Heart left ventricle (tissue), 16 donors: ENCODE measurements at regions not wholly inside any gene's neighbourhood (a gene's known extent, or its start where the extent isn't known, plus 50 kb on each side); places are given as distances from the start of the nearest gene placed in this dataset.

Experiments
- ATAC-seq, 4 donors: fragments of 200-7000 bp; cut with Tn5 transposase; one replicate each; pipeline ENCODE4 v1.9.1; 2020 to 2022; ENCODE audit warnings: moderate library complexity in 4 of 4, mild to moderate bottlenecking in 3 of 4, moderate number of reproducible peaks in 1 of 4
- DNase-seq, 5 donors: peaks; one replicate each; pipeline ENCODE4 v3.0.0-alpha.2; 2020
- H3K27ac ChIP-seq, 12 donors: fragments of 200-600 bp; sonication (generic) in 4 of 12; one replicate each; pipeline versions ENCODE4 v1.5.0 to v1.8.0; 2016 to 2022; ENCODE audit warnings: mild to moderate bottlenecking in 2 of 12
- H3K27me3 ChIP-seq, 9 donors: fragments of 200-600 bp; sonication (generic) in 2 of 9; one replicate each; pipeline versions ENCODE4 v1.5.1 to v1.8.0; 2016 to 2022; ENCODE audit warnings: mild to moderate bottlenecking in 3 of 9
- H3K36me3 ChIP-seq, 9 donors: fragments of 200-600 bp; sonication (generic) in 2 of 9; one replicate each; pipeline versions ENCODE4 v1.5.0 to v1.8.0; 2018 to 2022; ENCODE audit warnings: mild to moderate bottlenecking in 2 of 9
- H3K4me1 ChIP-seq, 12 donors: fragments of 200-600 bp; sonication (generic) in 4 of 12; one replicate each; pipeline versions ENCODE4 v1.5.0 to v1.8.0; 2016 to 2022; ENCODE audit warnings: mild to moderate bottlenecking in 3 of 12
- H3K4me3 ChIP-seq, 12 donors: fragments of 200-600 bp; sonication (generic) in 4 of 12; one replicate each; pipeline versions ENCODE4 v1.5.0 to v1.8.0; 2017 to 2022; ENCODE audit warnings: mild to moderate bottlenecking in 9 of 12, moderate library complexity in 4 of 12
- H3K9me3 ChIP-seq, 12 donors: fragments of 200-600 bp; sonication (generic) in 4 of 12; one replicate each; pipeline versions ENCODE4 v1.5.0 to v1.8.0; 2016 to 2022; ENCODE audit warnings: mild to moderate bottlenecking in 1 of 12
- POLR2A ChIP-seq, 2 donors: fragments of 450-650 bp; IDR thresholded peaks; one replicate each; pipeline ENCODE4 v1.6.1; 2017; ENCODE audit warnings: antibody characterized with exemption in 2 of 2, mild to moderate bottlenecking in 2 of 2, moderate library complexity in 2 of 2
- WGBS, 4 donors: extraction: QIAGEN DNeasy Blood & Tissue Kit in 2 of 4; methylation state at CpG; one replicate each; pipeline versions ENCODE4 v1.1.5 to v1.1.7; 2013 to 2018; 5-methylcytosine and 5-hydroxymethylcytosine counted together
- intact Hi-C, 10 donors: fragments of 100-400 bp; cut with DNase I; formaldehyde crosslinking; loops; one replicate each; pipeline versions ENCODE4 v1.11.1 to v1.14.2; 2022
- TF ChIP-seq, protein P1 (sequence below), 12 donors: fragments of 200-600 bp; sonication (generic) in 4 of 12; IDR thresholded peaks; one replicate each; pipeline versions ENCODE4 v1.5.0 to v1.8.0; 2018 to 2022; ENCODE audit warnings: antibody characterized with exemption in 12 of 12, mild to moderate bottlenecking in 5 of 12
- donor health status: ischemic (EF 13 %, LVEDD 7.1; RV severe dilation, severe dysfunction).
- donor health status: healthy with polysubstance abuse.
- donor health status: DM: no; HTN: yes; CAD: no.
- donor health status: DM: no; HTN: no; CAD: no.
- donor health status: ischemic (EF 25% LVEDD 6.9; RV normal size, moderate dysfunction).
- donor health status: ischemic (EF 25% LVEDD 5.7; RV mildly dilated, moderate dysfunction).
- donor health status: healthy.
- donor health status: DM: yes; HTN: yes; CAD: no.
- donor health status: ischemic (EF 35%, LVEDD 5.7; RV mildly dilated, moderate dysfunction).
- donor health status: nonischemic (EF 11% LVEDD 7.7; RV severe dilation, severe dysfunction).
- donor health status: DM: yes; HTN: yes; CAD: no.
- donor health status: PGD.
- donor health status: ischemic (EF 29% LVEDD 5.4; RV normal size, mild dysfunction).
- donor health status: nonischemic (EF 23%, LVEDD 6.1; RV moderate dilation, normal function).

DNA sequence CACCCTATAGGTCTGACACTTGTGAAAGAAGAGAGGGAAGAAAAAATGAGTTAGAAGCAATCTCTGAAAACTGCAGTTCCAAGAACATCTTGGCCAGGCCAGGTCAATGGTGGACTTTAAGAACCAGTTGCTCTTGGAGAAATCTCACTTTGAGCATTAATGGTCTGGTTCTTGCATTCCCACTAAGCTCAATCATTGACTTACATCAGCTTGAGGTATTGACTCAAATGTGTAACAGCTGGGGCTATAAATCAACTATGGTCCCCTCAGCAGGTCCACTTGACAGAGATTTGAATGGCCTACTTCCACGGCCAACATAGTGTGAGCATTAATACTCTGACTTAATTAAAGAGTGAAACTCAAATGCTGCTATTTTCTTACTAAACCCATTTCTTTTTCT, 357.8 kb upstream of the RGMB start:
- H3K4me3 ChIP-seq: no peak overlapping the region
- DNase-seq (no peak), ATAC-seq (no peak)
- 87 to 95% (median 92%) methylated on average over 1 of the region's 1 CpG for WGBS, 4 donors
- H3K36me3 ChIP-seq: no peaks in the 10 kb centered on the region
- no peaks in the 10 kb centered on the region for H3K27me3 ChIP-seq
- H3K4me1 ChIP-seq: no peaks in the 10 kb centered on the region
- H3K9me3 ChIP-seq: no peaks in the 10 kb centered on the region
- TF ChIP-seq POLR2A (IDR thresholded peaks at IDR 0.05): no peak
- TF ChIP-seq, protein P1, sequence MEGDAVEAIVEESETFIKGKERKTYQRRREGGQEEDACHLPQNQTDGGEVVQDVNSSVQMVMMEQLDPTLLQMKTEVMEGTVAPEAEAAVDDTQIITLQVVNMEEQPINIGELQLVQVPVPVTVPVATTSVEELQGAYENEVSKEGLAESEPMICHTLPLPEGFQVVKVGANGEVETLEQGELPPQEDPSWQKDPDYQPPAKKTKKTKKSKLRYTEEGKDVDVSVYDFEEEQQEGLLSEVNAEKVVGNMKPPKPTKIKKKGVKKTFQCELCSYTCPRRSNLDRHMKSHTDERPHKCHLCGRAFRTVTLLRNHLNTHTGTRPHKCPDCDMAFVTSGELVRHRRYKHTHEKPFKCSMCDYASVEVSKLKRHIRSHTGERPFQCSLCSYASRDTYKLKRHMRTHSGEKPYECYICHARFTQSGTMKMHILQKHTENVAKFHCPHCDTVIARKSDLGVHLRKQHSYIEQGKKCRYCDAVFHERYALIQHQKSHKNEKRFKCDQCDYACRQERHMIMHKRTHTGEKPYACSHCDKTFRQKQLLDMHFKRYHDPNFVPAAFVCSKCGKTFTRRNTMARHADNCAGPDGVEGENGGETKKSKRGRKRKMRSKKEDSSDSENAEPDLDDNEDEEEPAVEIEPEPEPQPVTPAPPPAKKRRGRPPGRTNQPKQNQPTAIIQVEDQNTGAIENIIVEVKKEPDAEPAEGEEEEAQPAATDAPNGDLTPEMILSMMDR (IDR thresholded peaks at IDR 0.05): no peak
- H3K27ac ChIP-seq: no peak overlapping the region
- intact Hi-C loops: no loop called here

DNA sequence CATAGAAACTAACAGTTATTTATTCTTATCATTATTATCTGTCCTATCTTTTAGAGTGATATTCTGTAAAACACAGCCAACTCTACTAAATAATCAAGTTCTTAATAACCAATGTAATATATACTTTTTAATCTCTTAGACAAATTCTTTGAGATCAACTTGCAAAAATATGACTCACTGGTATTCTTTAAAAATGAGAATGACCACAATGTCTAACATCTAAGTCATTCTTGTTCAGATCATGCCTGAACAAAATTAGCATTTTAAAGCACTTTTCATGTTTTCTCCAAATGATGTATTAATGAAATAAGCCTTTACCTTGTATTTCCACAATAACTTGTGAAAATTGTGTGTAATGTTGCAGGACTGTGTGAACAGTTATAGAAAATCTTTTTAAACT, 356.9 kb upstream of the RGMB start:
- no peaks in the 10 kb centered on the region for H3K36me3 ChIP-seq
- no peak for ATAC-seq
- H3K27me3 ChIP-seq: no peaks in the 10 kb centered on the region
- no peaks in the 10 kb centered on the region for H3K4me1 ChIP-seq
- H3K9me3 ChIP-seq: no peaks in the 10 kb centered on the region
- H3K4me3 ChIP-seq: no peak overlapping the region
- no peak overlapping the region for H3K27ac ChIP-seq
- intact Hi-C loops: no loop called here
- TF ChIP-seq POLR2A (IDR thresholded peaks at IDR 0.05): no peak
- no peak for DNase-seq

GRCh38 chr5:98419825-98420224, 353.6 kb upstream of the RGMB start:
- Histone ChIP-seq H3K4me3 (no peak overlapping the region), H3K4me1 (no peaks in the 10 kb centered on the region), H3K27me3 (no peaks in the 10 kb centered on the region), H3K9me3 (no peaks in the 10 kb centered on the region), H3K36me3 (no peaks in the 10 kb centered on the region), H3K27ac (no peak overlapping the region)
- intact Hi-C loops: no loop called here
- 45 to 62% (median 53%) methylated on average over 1 of the region's 1 CpG for WGBS, 4 donors
- ATAC-seq: no peak
- no peak for DNase-seq
- TF ChIP-seq POLR2A (IDR thresholded peaks at IDR 0.05): no peak
- TF ChIP-seq, protein P1 (IDR thresholded peaks at IDR 0.05): no peak

- peak in 2 of 4 donors; percentile 41 to 53 for ATAC-seq
- Histone ChIP-seq H3K4me1 (peaks cover 0 to 4% (median 0%) of the 10 kb centered on the region in 12 donors), H3K27ac (peak overlapping the region in 1 of 12 donors; percentile 21), H3K9me3 (no peaks in the 10 kb centered on the region), H3K27me3 (no peaks in the 10 kb centered on the region), H3K36me3 (no peaks in the 10 kb centered on the region), H3K4me3 (no peak overlapping the region)
- 75 to 81% (median 78%) methylated on average over 4 of the region's 4 CpGs for WGBS, 4 donors
- intact Hi-C loops: no loop called here
- peak in 1 of 5 donors; percentile 7 for DNase-seq
- TF ChIP-seq POLR2A (IDR thresholded peaks at IDR 0.05): no peak
- TF ChIP-seq, protein P1 (IDR thresholded peaks at IDR 0.05): no peak
Observed at GRCh38 chr5:98424681-98425450, 348.6 kb upstream of the RGMB start.

- Histone ChIP-seq H3K36me3 (no peaks in the 10 kb centered on the region), H3K4me3 (no peak overlapping the region), H3K27ac (no peak overlapping the region), H3K4me1 (peaks cover 0 to 4% (median 0%) of the 10 kb centered on the region in 12 donors), H3K27me3 (no peaks in the 10 kb centered on the region), H3K9me3 (no peaks in the 10 kb centered on the region)
- TF ChIP-seq, protein P1 (IDR thresholded peaks at IDR 0.05): no peak
- no peak for TF ChIP-seq POLR2A (IDR thresholded peaks at IDR 0.05)
- intact Hi-C loops: no loop called here
- DNase-seq (no peak), ATAC-seq (no peak)
Observed at GRCh38 chr5:98425640-98426039, 347.8 kb upstream of the RGMB start.
